ENCODE measurements at regions not wholly inside any gene's neighbourhood (a gene's known extent, or its start where the extent isn't known, plus 50 kb on each side); places are given as distances from the start of the nearest gene placed in this dataset.

- intact Hi-C loops (cut with micrococcal nuclease): no loop called here
- CTCF ChIA-PET: no interaction called here
Measured at GRCh38 chr14:29075761-29076160, 309.2 kb downstream of the FOXG1 start.

GRCh38 chr14:29077916-29078315 is 311.3 kb downstream of the FOXG1 start:
- no peak overlapping the region for H3K4me3 Mint-ChIP-seq
- no peaks in the 10 kb centered on the region for H3K36me3 Mint-ChIP-seq (ENCODE audit: low read depth)
- H3K27ac Mint-ChIP-seq: no peak overlapping the region
- intact Hi-C loops (cut with micrococcal nuclease): no loop called here
- no peak for DNase-seq
- H3K27me3 Mint-ChIP-seq: no peaks in the 10 kb centered on the region
- no peak for TF ChIP-seq CTCF (IDR thresholded peaks at IDR 0.05)
- CTCF ChIA-PET: no interaction called here
- no peak for ATAC-seq (ENCODE audit: low read depth)
- POLR2A ChIA-PET: no interaction called here
- no peaks in the 10 kb centered on the region for H3K4me1 Mint-ChIP-seq
- H3K9me3 Mint-ChIP-seq: peaks cover 2% of the 10 kb centered on the region

More at GRCh38 chr14:29075761-29076160, 309.2 kb downstream of the FOXG1 start:
- Mint-ChIP-seq H3K36me3 (ENCODE audit: low read depth) (no peaks in the 10 kb centered on the region), H3K4me1 (no peaks in the 10 kb centered on the region), H3K4me3 (no peak overlapping the region), H3K27ac (no peak overlapping the region), H3K27me3 (no peaks in the 10 kb centered on the region), H3K9me3 (peaks cover 3% of the 10 kb centered on the region)
- TF ChIP-seq CTCF (IDR thresholded peaks at IDR 0.05): no peak
- DNase-seq (no peak), ATAC-seq (ENCODE audit: low read depth) (no peak)
- POLR2A ChIA-PET: no interaction called here

- no peak for TF ChIP-seq CTCF (IDR thresholded peaks at IDR 0.05)
- intact Hi-C loops (cut with micrococcal nuclease): no loop called here
- ChIA-PET POLR2A (no interaction called here), CTCF (no interaction called here)
- Mint-ChIP-seq H3K27ac (no peak overlapping the region), H3K4me3 (no peak overlapping the region), H3K4me1 (no peaks in the 10 kb centered on the region), H3K9me3 (no peaks in the 10 kb centered on the region), H3K36me3 (ENCODE audit: low read depth) (no peaks in the 10 kb centered on the region), H3K27me3 (no peaks in the 10 kb centered on the region)
- ATAC-seq (ENCODE audit: low read depth) (no peak), DNase-seq (no peak)
Measured at GRCh38 chr14:29078810-29079522, 312.4 kb downstream of the FOXG1 start.

- H3K4me3 Mint-ChIP-seq: no peak overlapping the region
- CTCF ChIA-PET: no interaction called here
- no peak overlapping the region for H3K27ac Mint-ChIP-seq
- intact Hi-C loops (cut with micrococcal nuclease): no loop called here
- ATAC-seq (ENCODE audit: low read depth): no peak
- POLR2A ChIA-PET: no interaction called here
- H3K36me3 Mint-ChIP-seq (ENCODE audit: low read depth): no peaks in the 10 kb centered on the region
- DNase-seq: no peak
- H3K27me3 Mint-ChIP-seq: no peaks in the 10 kb centered on the region
- H3K9me3 Mint-ChIP-seq: peaks cover 7% of the 10 kb centered on the region
- no peaks in the 10 kb centered on the region for H3K4me1 Mint-ChIP-seq
- TF ChIP-seq CTCF (IDR thresholded peaks at IDR 0.05): no peak
Measured at GRCh38 chr14:29085546-29085945, 319.0 kb downstream of the FOXG1 start.

- H3K4me1 Mint-ChIP-seq: no peaks in the 10 kb centered on the region
- TF ChIP-seq CTCF (IDR thresholded peaks at IDR 0.05): no peak
- CTCF ChIA-PET: no interaction called here
- DNase-seq (no peak), ATAC-seq (ENCODE audit: low read depth) (no peak)
- no peak overlapping the region for H3K27ac Mint-ChIP-seq
- H3K27me3 Mint-ChIP-seq: no peaks in the 10 kb centered on the region
- intact Hi-C loops (cut with micrococcal nuclease): no loop called here
- peaks cover 9% of the 10 kb centered on the region for H3K9me3 Mint-ChIP-seq
- POLR2A ChIA-PET: no interaction called here
- H3K36me3 Mint-ChIP-seq (ENCODE audit: low read depth): no peaks in the 10 kb centered on the region
- H3K4me3 Mint-ChIP-seq: no peak overlapping the region
Measured at GRCh38 chr14:29089849-29090248, 323.3 kb downstream of the FOXG1 start.

Data from activated B cell treated with CpG ODN at 0.5 μM for 24 hours (primary cell).